K562 (cell line): ENCODE measurements at regions not wholly inside any gene's neighbourhood (a gene's known extent, or its start where the extent isn't known, plus 50 kb on each side); places are given as distances from the start of the nearest gene placed in this dataset.

Source experiments
- ARID4B ChIP-seq: sonication (generic); formaldehyde crosslinking; IDR thresholded peaks from 2 replicates; pipeline ENCODE4 v1.8.0; 2022; ENCODE audit warnings: mild to moderate bottlenecking, missing genetic modification reagents
- CEBPB ChIP-seq: fragments of 450-650 bp; IDR thresholded peaks from 2 replicates; pipeline ENCODE4 v1.6.1; 2016; ENCODE audit warnings: missing genetic modification characterization, missing compliant biosample characterization
- CTCF ChIP-seq, 3 experiments: IDR thresholded peaks in 2 of 3; conservative IDR thresholded peaks in 1 of 3; 2 replicates each; pipeline ENCODE4 v1.5.1; 2011 to 2012; ENCODE audit warnings: low read length in 3 of 3, mild to moderate bottlenecking in 3 of 3, control low read depth in 2 of 3, improper control_type of control experiment in 1 of 3, inconsistent platforms in 1 of 3, low read depth in 1 of 3, mixed read lengths in 1 of 3, moderate library complexity in 1 of 3; ENCODE audit not compliant: insufficient read depth in 2 of 3
- FOXP1 ChIP-seq: sonication (generic); formaldehyde crosslinking; IDR thresholded peaks from 2 replicates; pipeline ENCODE4 v1.8.0; 2022; ENCODE audit warnings: mild to moderate bottlenecking, missing genetic modification reagents
- POLR2A ChIP-seq: fragments of 450-650 bp; conservative IDR thresholded peaks from 2 replicates; pipeline ENCODE4 v1.6.1; 2016
- POLR2AphosphoS5 ChIP-seq: IDR thresholded peaks from 2 replicates; pipeline ENCODE4 v1.6.1; 2011; ENCODE audit warnings: mild to moderate bottlenecking, low read depth, low read length, moderate library complexity; ENCODE audit not compliant: control insufficient read depth, insufficient read depth
- RAD21 ChIP-seq, 2 experiments: fragments of 250-450 bp in 1 of 2; fragments of 450-650 bp in 1 of 2; sonication (Bioruptor Pico) in 1 of 2; formaldehyde crosslinking in 1 of 2; IDR thresholded peaks in 1 of 2; conservative IDR thresholded peaks in 1 of 2; 2 replicates each; pipeline versions ENCODE4 v1.4.0 to v1.8.0; 2020 to 2022; ENCODE audit warnings: mild to moderate bottlenecking in 2 of 2, moderate library complexity in 1 of 2
- SMARCA4 ChIP-seq: fragments of 450-650 bp; IDR thresholded peaks from 2 replicates; pipeline ENCODE4 v1.6.1; 2016
- YY1 ChIP-seq, 3 experiments: IDR thresholded peaks; 2 replicates each; pipeline ENCODE4 v1.6.1; 2011; ENCODE audit warnings: low read length in 2 of 3, mild to moderate bottlenecking in 2 of 3, moderate library complexity in 2 of 3, borderline replicate concordance in 1 of 3, control low read depth in 1 of 3, low read depth in 1 of 3; ENCODE audit not compliant: insufficient read depth in 3 of 3, insufficient replicate concordance in 2 of 3, control insufficient read depth in 1 of 3, insufficient read length in 1 of 3; ENCODE audit errors: extremely low read depth in 1 of 3
- ZBED1 ChIP-seq: IDR thresholded peaks from 2 replicates; pipeline ENCODE4 v1.6.1; 2014
- ZKSCAN3 ChIP-seq: fragments of 250-450 bp; sonication (Bioruptor Pico); IDR thresholded peaks from 2 replicates; pipeline ENCODE4 v1.4.0; 2020
- ZNF165 ChIP-seq: fragments of 250-450 bp; sonication (Bioruptor Pico); IDR thresholded peaks from 2 replicates; pipeline ENCODE4 v1.4.0; 2020; ENCODE audit warnings: borderline replicate concordance
- ZNF274 ChIP-seq: IDR thresholded peaks from 2 replicates; pipeline ENCODE4 v1.6.1; 2011; ENCODE audit warnings: low read depth, mild to moderate bottlenecking, low read length, moderate library complexity, borderline replicate concordance

DNA sequence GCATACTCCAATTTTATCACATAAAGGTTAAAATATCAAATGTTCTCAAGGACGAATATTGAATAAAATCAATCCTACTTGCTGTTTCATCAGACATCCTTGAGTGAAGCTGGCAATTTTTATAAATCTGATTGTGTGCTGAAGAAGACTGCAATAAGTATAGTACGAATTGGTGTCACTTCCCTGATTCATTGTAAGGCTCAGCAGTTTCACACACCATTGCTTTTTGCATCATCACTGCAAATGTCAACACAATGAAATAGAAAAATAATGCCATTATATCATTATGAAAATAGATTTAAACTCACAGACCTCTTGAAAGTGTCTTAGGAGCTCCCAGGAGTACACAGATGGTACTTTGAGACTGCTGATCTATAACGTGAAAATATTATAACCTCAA, 172.5 kb downstream of the ANKRD50 start:
- TF ChIP-seq ZNF165 (no peak), ZBED1 (no peak), FOXP1 (no peak), ZKSCAN3 (CRISPR knock-in tag) (no peak), POLR2AphosphoS5 (no peak), POLR2A (no peak), RAD21 (CRISPR knock-in tag; conservative IDR thresholded peaks at IDR 0.05 in 1 of 2, IDR thresholded peaks at IDR 0.05 in 1 of 2) (no peak), YY1 (IDR thresholded peaks at IDR 0.05; ENCODE audit: borderline replicate concordance in 1 of 3, control insufficient read depth in 1 of 3, extremely low read depth in 1 of 3, insufficient read depth in 3 of 3, insufficient read length in 1 of 3, insufficient replicate concordance in 2 of 3, low read depth in 1 of 3, low read length in 2 of 3) (no peak), CEBPB (tag) (no peak), SMARCA4 (no peak), CTCF (IDR thresholded peaks at IDR 0.05 in 2 of 3, conservative IDR thresholded peaks at IDR 0.05 in 1 of 3; ENCODE audit: insufficient read depth in 2 of 3, low read depth in 1 of 3, low read length in 3 of 3) (no peak), ARID4B (no peak), ZNF274 (no peak)
